Esophagus squamous epithelium (tissue), 4 donors: ENCODE measurements at regions not wholly inside any gene's neighbourhood (a gene's known extent, or its start where the extent isn't known, plus 50 kb on each side); places are given as distances from the start of the nearest gene placed in this dataset.
"Not testable (repeated sequence)": the region's sequence is repeated elsewhere in the genome, so short reads cannot be mapped to it uniquely, and the experiment has no call there.

Experiments used
- POLR2A ChIP-seq, 4 donors: fragments of 450-650 bp; IDR thresholded peaks; one replicate each; pipeline ENCODE4 v1.6.1; 2017; ENCODE audit warnings: antibody characterized with exemption in 4 of 4, mild to moderate bottlenecking in 4 of 4, moderate library complexity in 3 of 4
- TF ChIP-seq, protein P1 (sequence below), 6 experiments: fragments of 450-650 bp in 4 of 6; fragments of 200-600 bp in 2 of 6; sonication (generic) in 2 of 6; IDR thresholded peaks; one replicate each; pipeline ENCODE4 v1.5.1; 2016 to 2019; ENCODE audit warnings: antibody characterized with exemption in 6 of 6, mild to moderate bottlenecking in 4 of 6, moderate library complexity in 4 of 6

GRCh38 chr10:47626975-47627374, 103.5 kb upstream of the AGAP9 start:
- TF ChIP-seq, protein P1, sequence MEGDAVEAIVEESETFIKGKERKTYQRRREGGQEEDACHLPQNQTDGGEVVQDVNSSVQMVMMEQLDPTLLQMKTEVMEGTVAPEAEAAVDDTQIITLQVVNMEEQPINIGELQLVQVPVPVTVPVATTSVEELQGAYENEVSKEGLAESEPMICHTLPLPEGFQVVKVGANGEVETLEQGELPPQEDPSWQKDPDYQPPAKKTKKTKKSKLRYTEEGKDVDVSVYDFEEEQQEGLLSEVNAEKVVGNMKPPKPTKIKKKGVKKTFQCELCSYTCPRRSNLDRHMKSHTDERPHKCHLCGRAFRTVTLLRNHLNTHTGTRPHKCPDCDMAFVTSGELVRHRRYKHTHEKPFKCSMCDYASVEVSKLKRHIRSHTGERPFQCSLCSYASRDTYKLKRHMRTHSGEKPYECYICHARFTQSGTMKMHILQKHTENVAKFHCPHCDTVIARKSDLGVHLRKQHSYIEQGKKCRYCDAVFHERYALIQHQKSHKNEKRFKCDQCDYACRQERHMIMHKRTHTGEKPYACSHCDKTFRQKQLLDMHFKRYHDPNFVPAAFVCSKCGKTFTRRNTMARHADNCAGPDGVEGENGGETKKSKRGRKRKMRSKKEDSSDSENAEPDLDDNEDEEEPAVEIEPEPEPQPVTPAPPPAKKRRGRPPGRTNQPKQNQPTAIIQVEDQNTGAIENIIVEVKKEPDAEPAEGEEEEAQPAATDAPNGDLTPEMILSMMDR (IDR thresholded peaks at IDR 0.05), result not testable (repeated sequence)
- not testable (repeated sequence) for TF ChIP-seq POLR2A (IDR thresholded peaks at IDR 0.05)
